Spleen (tissue), 11 donors: ENCODE measurements at regions not wholly inside any gene's neighbourhood (a gene's known extent, or its start where the extent isn't known, plus 50 kb on each side); places are given as distances from the start of the nearest gene placed in this dataset.

Experiments used
- DNase-seq: peaks from one replicate; pipeline ENCODE4 v3.0.0-alpha.2; 2020
- H3K27ac ChIP-seq, 8 donors: fragments of 200-600 bp; sonication (generic) in 7 of 8; 1 replicate in 4 of 8; 2 replicates in 4 of 8; pipeline versions ENCODE4 v1.5.0 to v1.8.0; 2016 to 2021; ENCODE audit warnings: inconsistent platforms in 4 of 8, mild to moderate bottlenecking in 4 of 8, moderate library complexity in 1 of 8
- H3K27me3 ChIP-seq, 7 donors: fragments of 200-600 bp; sonication (generic) in 6 of 7; replicated peaks in 1 of 7; 1 replicate in 4 of 7; 2 replicates in 3 of 7; pipeline versions ENCODE4 v1.5.0 to v1.8.0; 2016 to 2021; ENCODE audit warnings: inconsistent platforms in 3 of 7, mild to moderate bottlenecking in 1 of 7
- H3K36me3 ChIP-seq, 6 donors: fragments of 200-600 bp; sonication (generic) in 5 of 6; 1 replicate in 4 of 6; 2 replicates in 2 of 6; pipeline versions ENCODE4 v1.5.0 to v1.8.0; 2016 to 2021; ENCODE audit warnings: inconsistent platforms in 2 of 6
- H3K4me1 ChIP-seq, 6 donors: fragments of 200-600 bp; sonication (generic) in 5 of 6; 1 replicate in 3 of 6; 2 replicates in 3 of 6; pipeline versions ENCODE4 v1.5.0 to v1.8.0; 2016 to 2021; ENCODE audit warnings: inconsistent platforms in 3 of 6
- H3K4me3 ChIP-seq, 8 donors: fragments of 200-600 bp; sonication (generic) in 7 of 8; 1 replicate in 4 of 8; 2 replicates in 4 of 8; pipeline versions ENCODE4 v1.5.0 to v1.8.0; 2016 to 2021; ENCODE audit warnings: inconsistent platforms in 4 of 8, mild to moderate bottlenecking in 4 of 8, moderate library complexity in 2 of 8
- H3K9me3 ChIP-seq, 8 donors: fragments of 200-600 bp; sonication (generic) in 7 of 8; 1 replicate in 4 of 8; 2 replicates in 4 of 8; pipeline versions ENCODE4 v1.5.0 to v1.8.0; 2016 to 2021; ENCODE audit warnings: inconsistent platforms in 4 of 8
- CTCF ChIP-seq, 11 experiments: fragments of 200-600 bp in 7 of 11; fragments of 450-650 bp in 4 of 11; sonication (generic) in 4 of 11; IDR thresholded peaks in 8 of 11; conservative IDR thresholded peaks in 3 of 11; 1 replicate in 7 of 11; 2 replicates in 4 of 11; pipeline versions ENCODE4 v1.4.0 to v1.8.0; 2016 to 2021; ENCODE audit warnings: antibody characterized with exemption in 11 of 11, inconsistent platforms in 4 of 11, mild to moderate bottlenecking in 1 of 11
- POLR2A ChIP-seq, 3 donors: fragments of 450-650 bp; IDR thresholded peaks; one replicate each; pipeline ENCODE4 v1.5.1; 2017; ENCODE audit warnings: antibody characterized with exemption in 3 of 3, mild to moderate bottlenecking in 1 of 3
- POLR2AphosphoS5 ChIP-seq, 3 donors: sonication (generic); formaldehyde crosslinking; IDR thresholded peaks; one replicate each; pipeline ENCODE4 v1.5.1; 2017; ENCODE audit warnings: antibody characterized with exemption in 3 of 3
- WGBS, 5 donors: extraction: QIAGEN DNeasy Blood & Tissue Kit in 3 of 5; methylation state at CpG; one replicate each; pipeline versions ENCODE4 v1.1.5 to v1.1.7; 2013 to 2018; 5-methylcytosine and 5-hydroxymethylcytosine counted together
- intact Hi-C: fragments of 100-400 bp; cut with DNase I; formaldehyde crosslinking; loops from one replicate; pipeline ENCODE4 v1.15.0; 2023; ENCODE audit warnings: low total_unique reads
- donor health status: healthy with polysubstance abuse.
- donor health status: DM: no; HTN: no; CAD: no; lungs with moderate emphysema.
- donor health status: DM: no; HTN: no; CAD: no.
- donor health status: Bipolar disorder and iron deficiency.
- donor health status: healthy.
- donor health status: DM: no; HTN: no; CAD: no.
- donor health status: DM: yes; HTN: yes; CAD: no.

GRCh38 chr2:88835726-88836125, 144.3 kb downstream of the RPIA start:
- WGBS, 5 donors: 71 to 77% (median 77%) methylated on average over 2 of the region's 2 CpGs

GRCh38 chr2:88836351-88836750, 144.9 kb downstream of the RPIA start:
- Histone ChIP-seq H3K27me3 (no peaks in the 10 kb centered on the region), H3K36me3 (no peaks in the 10 kb centered on the region), H3K4me3 (no peak overlapping the region), H3K27ac (peak overlapping the region; percentile 37 to 86 (median 71)), H3K9me3 (peaks cover 0 to 3% (median 0%) of the 10 kb centered on the region in 8 donors), H3K4me1 (peaks cover 0 to 55% (median 24%) of the 10 kb centered on the region in 6 donors)
- DNase-seq: no peak
- intact Hi-C loops: no loop called here
- no peak for TF ChIP-seq POLR2A (IDR thresholded peaks at IDR 0.05)
- TF ChIP-seq CTCF (IDR thresholded peaks at IDR 0.05 in 8 of 11, conservative IDR thresholded peaks at IDR 0.05 in 3 of 11): no peak
- no peak for TF ChIP-seq POLR2AphosphoS5 (IDR thresholded peaks at IDR 0.05)

More at GRCh38 chr2:88835726-88836125, 144.3 kb downstream of the RPIA start:
- Histone ChIP-seq H3K9me3 (peaks cover 0 to 3% (median 0%) of the 10 kb centered on the region in 8 donors), H3K4me3 (no peak overlapping the region), H3K27ac (peak overlapping the region in 7 of 8 donors; percentile 52 to 86 (median 72)), H3K27me3 (no peaks in the 10 kb centered on the region), H3K4me1 (peaks cover 0 to 59% (median 26%) of the 10 kb centered on the region in 6 donors), H3K36me3 (no peaks in the 10 kb centered on the region)
- no peak for TF ChIP-seq POLR2AphosphoS5 (IDR thresholded peaks at IDR 0.05)
- no peak for TF ChIP-seq POLR2A (IDR thresholded peaks at IDR 0.05)
- TF ChIP-seq CTCF (IDR thresholded peaks at IDR 0.05 in 8 of 11, conservative IDR thresholded peaks at IDR 0.05 in 3 of 11): no peak
- no peak for DNase-seq
- intact Hi-C loops: no loop called here

GRCh38 chr2:88837511-88838160, 146.2 kb downstream of the RPIA start:
- H3K4me1 ChIP-seq: peaks cover 0 to 45% (median 21%) of the 10 kb centered on the region in 6 donors
- no peaks in the 10 kb centered on the region for H3K36me3 ChIP-seq
- 71 to 84% (median 78%) methylated on average over 4 of the region's 4 CpGs for WGBS, 5 donors
- intact Hi-C loops: no loop called here
- H3K27ac ChIP-seq: peak overlapping the region; percentile 41 to 86 (median 71)
- H3K27me3 ChIP-seq: no peaks in the 10 kb centered on the region
- H3K4me3 ChIP-seq: no peak overlapping the region
- peaks cover 0 to 3% (median 0%) of the 10 kb centered on the region in 8 donors for H3K9me3 ChIP-seq
- TF ChIP-seq POLR2AphosphoS5 (IDR thresholded peaks at IDR 0.05): no peak
- TF ChIP-seq CTCF (IDR thresholded peaks at IDR 0.05 in 8 of 11, conservative IDR thresholded peaks at IDR 0.05 in 3 of 11): no peak
- TF ChIP-seq POLR2A (IDR thresholded peaks at IDR 0.05): no peak
- no peak for DNase-seq

- 23 to 42% (median 29%) methylated on average over 4 of the region's 4 CpGs for WGBS, 5 donors
- H3K27ac ChIP-seq: peak overlapping the region; percentile 52 to 86 (median 73)
- intact Hi-C loops: no loop called here
Measured at GRCh38 chr2:88838165-88838635, 146.7 kb downstream of the RPIA start.

More at GRCh38 chr2:88838165-88838635, 146.7 kb downstream of the RPIA start:
- no peaks in the 10 kb centered on the region for H3K36me3 ChIP-seq
- no peak for TF ChIP-seq POLR2A (IDR thresholded peaks at IDR 0.05)
- peak in 1 of 3 donors; percentile 82 for TF ChIP-seq POLR2AphosphoS5 (IDR thresholded peaks at IDR 0.05)
- no peak for TF ChIP-seq CTCF (IDR thresholded peaks at IDR 0.05 in 8 of 11, conservative IDR thresholded peaks at IDR 0.05 in 3 of 11)
- peaks cover 0 to 3% (median 0%) of the 10 kb centered on the region in 8 donors for H3K9me3 ChIP-seq
- peak; percentile 80 for DNase-seq
- H3K4me1 ChIP-seq: peaks cover 2 to 51% (median 22%) of the 10 kb centered on the region in 6 donors
- H3K4me3 ChIP-seq: no peak overlapping the region
- H3K27me3 ChIP-seq: no peaks in the 10 kb centered on the region
